ENCODE measurements at regions not wholly inside any gene's neighbourhood (a gene's known extent, or its start where the extent isn't known, plus 50 kb on each side); places are given as distances from the start of the nearest gene placed in this dataset.

DNA sequence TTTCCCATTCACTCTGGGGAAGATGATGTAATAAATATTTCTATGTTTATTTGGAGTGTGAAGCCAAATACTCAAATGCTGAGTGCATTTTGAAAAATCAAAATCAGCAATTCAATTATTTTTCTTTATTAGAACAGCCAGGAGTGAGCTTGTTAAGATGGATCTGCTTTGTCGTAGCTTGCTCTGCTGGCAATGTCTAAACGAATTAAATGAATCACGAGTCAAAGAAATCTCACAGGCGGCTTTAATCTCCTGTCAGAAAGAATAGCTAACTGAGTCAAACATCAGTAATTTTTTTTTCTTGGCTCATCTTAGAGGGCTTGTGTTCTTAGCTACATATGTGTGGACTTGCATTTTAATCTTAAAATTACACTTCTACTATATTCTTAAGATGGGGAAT lies 100.2 kb upstream of the HMGN3 start:
- no peak for DNase-seq (ENCODE audit: low spot score)
- ATAC-seq (ENCODE audit: low read depth), result no peak
- H3K27me3 ChIP-seq (ENCODE audit: insufficient read depth, poor library complexity, severe bottlenecking), result no peaks in the 10 kb centered on the region
- H3K36me3 ChIP-seq (ENCODE audit: low read depth), result no peaks in the 10 kb centered on the region
- peaks cover 4% of the 10 kb centered on the region for H3K4me1 ChIP-seq (ENCODE audit: insufficient read depth, poor library complexity, severe bottlenecking)
- no peak overlapping the region for H3K4me3 ChIP-seq (ENCODE audit: severe bottlenecking)
- no peaks in the 10 kb centered on the region for H3K9me3 ChIP-seq (ENCODE audit: severe bottlenecking)
- no peak overlapping the region for H3K27ac ChIP-seq (ENCODE audit: poor library complexity, severe bottlenecking)
- TF ChIP-seq, protein P1, sequence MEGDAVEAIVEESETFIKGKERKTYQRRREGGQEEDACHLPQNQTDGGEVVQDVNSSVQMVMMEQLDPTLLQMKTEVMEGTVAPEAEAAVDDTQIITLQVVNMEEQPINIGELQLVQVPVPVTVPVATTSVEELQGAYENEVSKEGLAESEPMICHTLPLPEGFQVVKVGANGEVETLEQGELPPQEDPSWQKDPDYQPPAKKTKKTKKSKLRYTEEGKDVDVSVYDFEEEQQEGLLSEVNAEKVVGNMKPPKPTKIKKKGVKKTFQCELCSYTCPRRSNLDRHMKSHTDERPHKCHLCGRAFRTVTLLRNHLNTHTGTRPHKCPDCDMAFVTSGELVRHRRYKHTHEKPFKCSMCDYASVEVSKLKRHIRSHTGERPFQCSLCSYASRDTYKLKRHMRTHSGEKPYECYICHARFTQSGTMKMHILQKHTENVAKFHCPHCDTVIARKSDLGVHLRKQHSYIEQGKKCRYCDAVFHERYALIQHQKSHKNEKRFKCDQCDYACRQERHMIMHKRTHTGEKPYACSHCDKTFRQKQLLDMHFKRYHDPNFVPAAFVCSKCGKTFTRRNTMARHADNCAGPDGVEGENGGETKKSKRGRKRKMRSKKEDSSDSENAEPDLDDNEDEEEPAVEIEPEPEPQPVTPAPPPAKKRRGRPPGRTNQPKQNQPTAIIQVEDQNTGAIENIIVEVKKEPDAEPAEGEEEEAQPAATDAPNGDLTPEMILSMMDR (IDR thresholded peaks at IDR 0.05; ENCODE audit: poor library complexity, severe bottlenecking), result no peak

DNA sequence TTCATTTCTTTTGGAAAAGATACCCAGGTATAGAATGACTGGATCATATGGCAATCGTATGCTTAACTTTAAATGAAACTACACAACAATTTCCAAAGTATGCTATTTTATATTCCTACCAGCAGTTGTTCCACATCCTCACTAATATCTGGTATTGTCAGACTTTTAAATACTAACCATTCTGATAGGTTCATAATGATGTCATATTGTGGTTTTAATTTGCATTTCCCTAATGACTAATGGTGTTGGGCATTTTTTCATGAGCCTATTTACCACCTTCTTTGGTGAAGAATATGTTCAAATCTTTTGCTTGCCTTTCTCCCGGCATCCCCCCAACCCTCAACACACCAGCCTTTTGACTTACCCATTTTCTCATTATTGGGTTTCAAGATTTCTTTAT lies 96.2 kb upstream of the HMGN3 start:
- TF ChIP-seq, protein P1 (IDR thresholded peaks at IDR 0.05; ENCODE audit: poor library complexity, severe bottlenecking), result no peak
- no peak overlapping the region for H3K4me3 ChIP-seq (ENCODE audit: severe bottlenecking)
- ATAC-seq (ENCODE audit: low read depth), result no peak
- H3K36me3 ChIP-seq (ENCODE audit: low read depth), result no peaks in the 10 kb centered on the region
- H3K27me3 ChIP-seq (ENCODE audit: insufficient read depth, poor library complexity, severe bottlenecking), result no peaks in the 10 kb centered on the region
- no peaks in the 10 kb centered on the region for H3K9me3 ChIP-seq (ENCODE audit: severe bottlenecking)
- peaks cover 4% of the 10 kb centered on the region for H3K4me1 ChIP-seq (ENCODE audit: insufficient read depth, poor library complexity, severe bottlenecking)
- H3K27ac ChIP-seq (ENCODE audit: poor library complexity, severe bottlenecking), result no peak overlapping the region
- no peak for DNase-seq (ENCODE audit: low spot score)

DNA sequence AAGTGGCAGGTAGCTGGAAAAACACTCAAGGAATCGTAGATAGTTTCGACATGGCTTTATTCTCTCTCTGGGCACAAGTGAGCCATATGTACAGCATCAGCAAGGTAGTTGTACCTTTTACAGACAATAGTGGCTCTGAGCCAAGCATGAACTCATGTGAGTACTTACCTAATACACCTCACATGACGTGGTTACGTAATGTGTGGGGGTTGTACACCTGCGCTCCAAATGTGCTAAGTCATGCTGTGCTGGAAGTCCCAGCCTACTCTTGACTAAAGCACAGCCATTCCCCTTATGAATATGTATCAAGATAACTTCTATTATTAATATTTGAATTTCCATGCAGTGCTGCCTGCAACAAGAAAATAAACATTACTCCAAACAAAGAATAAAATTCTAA lies 78.8 kb upstream of the HMGN3 start:
- no peaks in the 10 kb centered on the region for H3K36me3 ChIP-seq (ENCODE audit: low read depth)
- TF ChIP-seq, protein P1 (IDR thresholded peaks at IDR 0.05; ENCODE audit: poor library complexity, severe bottlenecking), result no peak
- no peaks in the 10 kb centered on the region for H3K27me3 ChIP-seq (ENCODE audit: insufficient read depth, poor library complexity, severe bottlenecking)
- DNase-seq (ENCODE audit: low spot score), result peak; percentile 79
- ATAC-seq (ENCODE audit: low read depth), result peak; percentile 83
- peaks cover 11% of the 10 kb centered on the region for H3K4me1 ChIP-seq (ENCODE audit: insufficient read depth, poor library complexity, severe bottlenecking)
- peak overlapping the region; percentile 24 for H3K27ac ChIP-seq (ENCODE audit: poor library complexity, severe bottlenecking)
- H3K4me3 ChIP-seq (ENCODE audit: severe bottlenecking), result no peak overlapping the region
- H3K9me3 ChIP-seq (ENCODE audit: severe bottlenecking), result no peaks in the 10 kb centered on the region

DNA sequence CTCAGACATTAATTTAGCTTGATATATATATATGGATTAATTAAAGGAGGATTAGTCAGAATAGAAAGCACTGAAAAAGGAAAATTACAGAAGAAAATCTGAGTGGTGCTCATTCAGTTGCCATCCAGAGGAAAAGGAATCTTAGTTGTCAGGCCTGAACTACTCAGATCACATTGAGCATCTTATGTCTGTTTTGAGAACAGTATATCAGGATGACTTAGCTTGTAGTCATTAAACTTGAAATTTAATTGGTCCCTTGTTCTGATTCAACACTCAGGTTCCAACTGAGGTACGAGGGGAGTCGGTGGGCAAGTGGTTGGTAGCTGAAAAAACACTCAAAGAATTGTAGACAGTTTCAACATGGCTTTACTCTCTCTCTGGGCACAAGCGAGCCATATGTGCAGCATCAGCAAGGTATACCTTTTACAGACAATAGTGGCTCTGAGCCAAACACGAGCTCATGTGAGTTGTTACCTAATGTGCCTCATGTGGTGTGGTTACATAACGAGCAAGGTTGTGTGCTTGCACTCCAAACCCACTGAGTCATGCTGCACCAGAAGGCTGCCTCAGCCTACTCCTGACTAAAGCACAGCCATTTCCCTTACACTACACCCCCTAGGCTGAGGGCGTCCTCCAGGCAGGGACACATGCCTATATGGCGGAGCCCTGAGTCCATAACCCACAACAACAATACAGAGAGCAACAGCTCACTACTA lies 73.0 kb upstream of the HMGN3 start:
- Histone ChIP-seq H3K9me3 (ENCODE audit: severe bottlenecking) (no peaks in the 10 kb centered on the region), H3K27me3 (ENCODE audit: insufficient read depth, poor library complexity, severe bottlenecking) (no peaks in the 10 kb centered on the region), H3K4me1 (ENCODE audit: insufficient read depth, poor library complexity, severe bottlenecking) (peaks cover 17% of the 10 kb centered on the region), H3K36me3 (ENCODE audit: low read depth) (no peaks in the 10 kb centered on the region), H3K27ac (ENCODE audit: poor library complexity, severe bottlenecking) (peak overlapping the region; percentile 30), H3K4me3 (ENCODE audit: severe bottlenecking) (no peak overlapping the region)
- TF ChIP-seq, protein P1 (IDR thresholded peaks at IDR 0.05; ENCODE audit: poor library complexity, severe bottlenecking), result no peak
- DNase-seq (ENCODE audit: low spot score) (peak; percentile 71), ATAC-seq (ENCODE audit: low read depth) (peak; percentile 75)

DNA sequence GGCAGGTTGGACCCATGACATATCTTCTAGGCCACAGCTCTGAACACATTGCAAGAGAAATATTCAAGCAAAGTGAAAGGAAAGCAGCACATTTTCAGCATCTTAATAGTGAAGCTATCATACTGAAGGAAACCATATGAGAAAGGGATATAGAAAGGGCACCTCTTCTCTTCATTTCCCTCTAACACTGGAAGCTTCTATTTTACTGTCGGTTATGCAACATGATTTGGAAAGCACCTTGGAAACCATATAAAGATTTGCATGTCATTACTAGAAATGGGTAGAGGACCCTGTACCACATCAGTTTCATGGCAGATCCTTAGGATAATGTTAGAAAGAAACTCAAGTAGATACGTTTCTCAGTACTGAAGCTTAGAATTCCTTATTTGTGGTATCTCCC lies 70.5 kb upstream of the HMGN3 start:
- TF ChIP-seq, protein P1 (IDR thresholded peaks at IDR 0.05; ENCODE audit: poor library complexity, severe bottlenecking), result no peak
- ATAC-seq (ENCODE audit: low read depth), result no peak

More for the DNA sequence above, 70.5 kb upstream of the HMGN3 start:
- Histone ChIP-seq H3K9me3 (ENCODE audit: severe bottlenecking) (no peaks in the 10 kb centered on the region), H3K4me1 (ENCODE audit: insufficient read depth, poor library complexity, severe bottlenecking) (peaks cover 35% of the 10 kb centered on the region), H3K4me3 (ENCODE audit: severe bottlenecking) (no peak overlapping the region), H3K36me3 (ENCODE audit: low read depth) (no peaks in the 10 kb centered on the region), H3K27ac (ENCODE audit: poor library complexity, severe bottlenecking) (no peak overlapping the region), H3K27me3 (ENCODE audit: insufficient read depth, poor library complexity, severe bottlenecking) (no peaks in the 10 kb centered on the region)
- no peak for DNase-seq (ENCODE audit: low spot score)

Measured in RWPE2 (cell line).